HG02623 (cell line): ENCODE measurements at regions not wholly inside any gene's neighbourhood (a gene's known extent, or its start where the extent isn't known, plus 50 kb on each side); places are given as distances from the start of the nearest gene placed in this dataset.
"Not testable (repeated sequence)": the region's sequence is repeated elsewhere in the genome, so short reads cannot be mapped to it uniquely, and the experiment has no call there.

Experiments
- ATAC-seq: cut with Tn5 transposase; IDR thresholded peaks from one replicate; pipeline ENCODE4 v1.9.1; 2021; ENCODE audit warnings: moderate library complexity; ENCODE audit not compliant: unreplicated experiment

DNA sequence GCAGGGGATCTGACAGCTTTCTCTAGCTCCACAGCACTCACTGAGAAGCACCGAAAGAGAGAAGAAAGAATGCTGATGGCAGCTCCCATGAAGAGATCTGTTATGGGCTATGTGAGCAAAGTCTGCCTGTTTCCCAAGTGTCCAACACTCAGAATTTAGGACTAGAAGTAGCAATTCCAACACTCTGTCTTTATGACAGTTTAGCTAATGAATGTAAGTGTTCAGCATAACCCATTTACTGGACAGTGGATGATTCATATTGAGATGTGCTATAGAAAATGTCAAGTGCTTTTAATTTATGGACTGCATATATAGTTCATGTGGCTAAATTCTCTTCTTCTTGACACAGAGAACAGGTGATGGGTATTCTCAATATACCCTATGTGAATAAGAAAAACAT is 683.1 kb upstream of the ZNF608 start:
- no peak for ATAC-seq

DNA sequence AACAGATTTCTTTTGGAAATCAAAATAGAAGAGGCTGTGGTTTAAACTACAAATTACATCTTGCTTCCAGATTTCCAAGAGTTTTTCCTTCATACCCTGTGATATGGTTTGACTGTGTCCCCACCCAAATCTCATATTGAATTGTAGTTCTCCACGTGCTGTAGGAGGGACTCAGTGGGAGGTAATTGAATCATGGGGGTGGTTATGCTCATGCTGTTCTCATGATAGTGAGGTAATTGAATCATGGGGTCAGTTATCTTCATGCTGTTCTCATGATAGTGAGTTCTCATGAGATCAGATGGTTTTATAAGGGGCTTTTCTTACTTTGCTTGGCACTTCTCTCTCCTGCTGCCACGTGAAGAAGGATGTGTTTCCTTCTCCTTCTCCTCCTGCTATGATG is 687.0 kb upstream of the ZNF608 start:
- ATAC-seq: no peak

DNA sequence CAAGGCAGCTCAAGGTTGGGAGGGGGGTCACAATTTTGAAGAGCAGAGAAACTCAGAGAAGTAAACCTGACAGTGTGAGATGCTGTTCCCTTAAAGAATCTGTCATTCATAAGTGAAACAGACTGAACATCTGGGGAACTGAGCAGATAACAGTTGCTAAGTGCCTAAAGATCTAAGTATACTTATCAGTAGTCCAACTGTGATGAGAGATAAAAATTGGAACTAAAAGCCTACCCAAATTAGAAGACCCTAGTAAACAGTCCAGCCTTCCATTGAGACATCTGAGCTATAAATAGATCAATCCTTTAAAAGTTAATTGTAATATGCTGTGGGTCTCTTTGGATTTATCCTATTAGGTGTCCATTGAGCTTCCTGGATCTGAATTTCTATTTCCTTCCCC is 692.8 kb upstream of the ZNF608 start:
- no peak for ATAC-seq

DNA sequence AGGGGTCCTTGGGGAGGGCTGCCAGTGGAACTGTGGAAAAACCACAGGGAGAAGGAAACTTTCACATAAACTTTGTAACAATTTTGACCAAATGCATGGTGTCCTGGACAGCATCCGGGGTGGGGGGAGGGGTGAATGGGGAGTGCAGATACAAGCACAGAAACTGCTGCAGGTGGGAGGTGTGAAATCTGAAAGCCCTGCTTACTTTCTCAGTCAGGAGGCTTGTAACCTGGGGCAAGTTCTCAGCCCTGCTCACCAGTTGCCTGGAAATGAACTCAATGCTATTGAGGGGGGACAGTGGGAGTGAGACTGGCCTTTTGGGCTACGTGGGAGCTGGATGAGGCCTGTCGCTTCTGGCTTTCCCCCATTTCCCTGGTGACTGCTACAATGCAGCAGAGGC is 694.5 kb upstream of the ZNF608 start:
- ATAC-seq: no peak

DNA sequence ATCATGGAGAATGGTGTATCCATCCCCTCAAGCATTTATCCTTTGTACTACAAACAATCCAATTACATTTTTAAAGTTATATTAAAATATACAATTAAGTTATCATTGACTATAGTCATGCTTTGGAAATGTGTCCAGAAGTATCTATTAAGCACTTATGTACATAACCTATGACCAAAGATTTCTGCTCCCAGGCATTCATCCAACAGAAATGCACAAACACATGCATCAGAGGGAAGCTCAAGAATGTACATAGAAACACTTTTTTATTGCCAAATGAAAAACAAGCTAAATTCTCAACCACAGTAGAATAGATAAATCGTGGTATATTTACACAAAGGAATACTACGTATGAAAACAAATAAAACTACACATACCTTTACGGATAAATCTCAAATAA is 700.5 kb upstream of the ZNF608 start:
- ATAC-seq: no peak

DNA sequence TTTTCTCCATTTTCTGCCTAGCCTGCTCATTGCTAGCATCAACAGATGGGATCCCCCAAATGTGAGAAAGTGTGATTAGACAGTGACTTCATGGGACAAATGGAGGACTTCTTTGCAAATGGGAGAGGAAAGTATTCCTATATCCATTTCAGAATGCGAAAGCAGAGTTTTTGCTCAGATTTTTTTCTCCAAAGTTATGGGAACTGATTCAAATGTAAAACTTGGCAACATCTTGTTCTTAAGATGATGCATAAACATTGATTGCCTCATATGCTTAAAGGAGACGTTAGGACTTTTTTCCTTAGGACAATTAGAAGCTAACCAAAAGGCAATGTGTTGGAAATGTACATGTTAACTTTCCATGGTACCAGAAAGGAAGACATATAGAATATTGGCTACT is 704.3 kb upstream of the ZNF608 start:
- no peak for ATAC-seq

DNA sequence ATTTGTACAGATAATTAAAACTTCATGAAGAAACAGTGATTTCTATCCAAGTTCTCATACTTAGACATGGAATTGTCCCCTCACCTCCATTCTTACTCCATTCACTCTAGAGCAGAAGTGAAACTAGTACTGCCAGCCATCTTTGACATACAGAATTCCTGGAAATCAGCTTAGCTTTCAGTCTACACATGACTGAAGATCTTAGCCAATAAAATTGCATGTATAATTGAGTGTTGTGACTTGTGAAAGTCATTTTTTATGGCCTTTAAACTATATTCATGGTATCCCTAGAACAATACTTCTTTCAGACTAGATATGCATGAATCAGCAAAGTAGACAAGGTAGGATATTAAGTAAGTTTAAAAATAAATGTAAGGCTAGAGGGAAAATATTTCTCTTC is 705.2 kb upstream of the ZNF608 start:
- ATAC-seq: no peak

DNA sequence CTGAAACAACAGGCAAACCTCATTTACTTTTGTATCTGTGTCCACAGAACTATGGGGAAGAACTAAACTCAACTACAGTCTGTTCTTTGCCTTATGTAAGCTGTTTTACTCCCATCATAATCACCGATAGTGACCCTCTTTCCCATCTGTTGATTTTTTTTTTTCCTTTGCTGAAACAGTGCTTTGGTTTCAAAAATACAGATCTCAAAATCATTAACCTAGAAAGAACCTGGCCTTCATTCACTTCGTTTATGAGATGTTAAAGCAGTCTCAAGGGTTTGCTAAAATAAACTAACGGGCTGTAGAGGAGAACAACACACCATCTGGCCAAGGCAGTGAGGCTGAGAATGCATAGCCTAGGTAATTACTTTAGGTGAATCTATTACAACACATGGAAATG is 706.6 kb upstream of the ZNF608 start:
- ATAC-seq: no peak

DNA sequence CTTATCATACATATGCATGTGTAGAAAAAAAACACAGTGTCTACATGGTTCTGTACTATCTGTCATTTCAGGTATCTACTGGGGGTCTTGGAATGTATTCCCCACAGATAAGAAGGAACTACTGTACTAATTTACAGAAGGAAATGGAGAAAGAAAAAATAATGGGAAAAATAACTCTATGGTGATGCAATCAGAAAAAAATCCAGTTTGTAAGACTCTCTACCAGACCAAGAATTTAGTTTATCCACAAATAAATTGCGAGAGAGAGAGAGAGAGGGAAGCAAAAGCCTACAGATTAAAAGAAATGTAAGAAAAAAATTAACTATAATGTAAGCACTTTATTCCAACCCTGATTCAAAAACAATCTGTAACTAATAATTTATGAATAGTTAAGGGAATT is 708.6 kb upstream of the ZNF608 start:
- ATAC-seq: no peak

DNA sequence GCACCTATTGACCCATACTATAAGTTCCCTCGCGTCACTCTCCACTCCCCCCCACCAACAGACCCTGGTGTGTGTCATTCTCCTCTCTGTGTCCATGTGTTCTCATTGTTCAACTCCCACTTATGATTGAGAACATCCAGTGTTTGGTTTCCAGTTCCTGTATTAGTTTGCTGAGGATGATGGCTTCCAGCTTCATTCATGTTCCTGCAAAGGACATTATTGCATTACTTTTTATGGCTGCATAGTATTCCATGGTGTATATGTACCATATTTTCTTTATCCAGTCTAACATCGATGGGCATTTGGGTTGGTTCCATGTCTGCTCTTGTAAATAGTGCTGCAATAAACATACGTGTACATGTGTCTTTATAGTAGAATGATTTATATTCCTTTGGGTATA is 709.6 kb upstream of the ZNF608 start:
- not testable (repeated sequence) for ATAC-seq

DNA sequence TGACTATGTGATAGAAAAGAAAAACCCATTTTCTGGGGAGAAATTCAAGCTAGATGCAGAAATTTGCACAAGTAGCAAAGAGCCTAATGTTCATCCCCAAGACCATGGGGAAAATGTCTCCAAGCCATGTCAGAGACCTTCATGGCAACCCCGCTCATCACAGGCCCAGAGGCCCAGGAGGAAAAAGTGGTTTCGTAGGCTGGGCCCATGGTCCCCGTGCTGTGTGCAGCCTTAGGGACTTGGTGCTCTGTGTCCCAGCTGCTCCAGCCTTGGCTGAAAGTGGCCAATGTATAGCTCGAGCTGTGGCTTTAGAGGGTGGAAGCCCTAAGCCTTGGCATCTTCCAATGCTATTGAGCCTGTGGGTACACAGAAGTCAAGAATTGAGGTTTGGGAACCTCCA is 711.2 kb upstream of the ZNF608 start:
- no peak for ATAC-seq

DNA sequence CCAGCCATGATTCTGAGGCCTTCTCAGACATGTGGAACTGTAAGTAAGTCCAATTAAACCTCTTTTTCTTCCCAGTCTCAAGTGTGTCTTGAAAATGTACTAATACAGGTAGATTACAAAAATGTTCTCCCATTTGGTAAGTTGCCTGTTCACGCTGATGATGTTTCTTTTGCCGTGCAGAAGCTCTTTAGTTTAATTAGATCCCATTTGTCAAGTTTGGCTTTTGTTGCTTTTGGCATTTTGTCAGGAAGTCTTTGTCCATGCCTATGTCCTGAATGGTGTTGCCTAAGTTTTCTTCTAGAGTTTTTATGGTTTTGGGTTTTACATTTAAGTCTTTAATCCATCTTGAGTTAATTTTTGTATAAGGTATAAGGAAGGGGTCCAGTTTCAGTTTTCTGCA is 712.5 kb upstream of the ZNF608 start:
- ATAC-seq: not testable (repeated sequence)

DNA sequence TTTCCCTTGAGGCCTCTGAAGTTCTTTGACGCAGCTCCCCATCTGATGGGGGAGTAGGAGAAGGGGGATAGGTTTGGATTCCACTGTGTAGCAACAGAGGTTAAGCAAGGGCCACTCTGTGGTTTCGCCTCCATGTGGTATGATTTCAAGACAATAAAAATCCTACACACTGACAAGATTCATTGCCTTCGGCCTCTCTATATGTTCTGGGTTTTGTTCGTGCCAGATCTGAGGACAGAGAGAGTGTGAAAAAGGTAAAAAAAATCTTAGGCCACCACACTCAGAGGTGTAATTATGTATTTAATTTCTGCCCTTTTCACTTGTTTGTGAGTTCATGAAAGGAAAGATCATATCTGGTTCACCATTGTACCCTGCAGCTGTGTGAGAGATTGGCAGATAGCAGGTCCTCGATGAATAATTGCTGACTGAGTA is 715.2 kb upstream of the ZNF608 start:
- no peak for ATAC-seq

DNA sequence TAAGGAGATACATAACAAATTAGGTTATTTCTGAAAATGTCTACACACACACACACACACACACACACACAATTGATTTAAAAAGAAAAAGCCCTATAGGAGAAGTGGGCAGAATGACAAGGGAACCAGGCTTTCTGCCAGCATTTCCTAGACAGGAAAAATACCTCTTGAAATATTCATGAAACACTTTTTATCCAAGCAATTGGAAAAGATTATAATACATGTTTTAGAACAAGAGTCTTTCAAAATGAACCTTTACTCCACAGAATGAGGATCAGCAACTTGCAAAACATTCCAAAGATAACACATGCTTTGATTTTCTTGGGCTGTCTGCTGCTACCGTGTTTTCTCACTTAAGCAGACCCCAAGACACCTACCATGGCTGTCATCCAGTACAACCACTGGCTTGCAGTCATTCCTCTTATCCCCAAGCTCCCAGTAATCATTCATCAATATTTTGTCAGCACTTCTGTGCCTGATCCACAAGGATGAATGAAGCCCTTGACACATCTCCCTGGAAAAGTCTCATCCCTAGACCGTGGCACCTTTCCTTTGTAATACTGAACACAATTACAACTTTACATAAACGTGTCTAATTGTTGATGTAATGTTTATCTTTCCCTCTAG is 717.1 kb upstream of the ZNF608 start:
- ATAC-seq: no peak

DNA sequence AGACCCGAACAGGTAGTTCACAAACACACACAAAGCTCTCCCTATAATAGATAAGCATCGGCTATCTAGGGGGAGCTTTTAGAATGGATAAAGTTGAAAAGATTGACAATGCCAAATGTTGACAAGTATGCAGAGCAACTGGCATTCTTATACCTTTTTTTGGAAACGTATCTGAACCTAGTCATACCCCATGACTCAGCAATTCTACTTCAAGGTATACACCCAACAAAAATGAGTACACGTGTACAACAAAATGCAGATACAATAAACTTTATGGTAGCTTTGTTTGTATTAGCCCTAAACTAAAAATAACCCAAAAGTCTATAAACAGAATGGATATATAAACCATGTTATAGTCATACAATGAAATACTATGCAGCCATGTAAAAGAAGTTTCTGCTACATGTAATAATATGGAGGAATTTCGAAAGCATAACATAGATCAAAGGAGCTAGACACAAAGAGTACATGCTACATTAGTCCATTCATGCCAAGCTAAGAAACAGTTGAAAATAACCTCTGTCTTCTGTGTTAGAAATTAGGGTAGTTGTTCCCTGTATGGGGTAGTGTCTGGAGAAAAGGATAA is 718.5 kb upstream of the ZNF608 start:
- ATAC-seq: no peak

DNA sequence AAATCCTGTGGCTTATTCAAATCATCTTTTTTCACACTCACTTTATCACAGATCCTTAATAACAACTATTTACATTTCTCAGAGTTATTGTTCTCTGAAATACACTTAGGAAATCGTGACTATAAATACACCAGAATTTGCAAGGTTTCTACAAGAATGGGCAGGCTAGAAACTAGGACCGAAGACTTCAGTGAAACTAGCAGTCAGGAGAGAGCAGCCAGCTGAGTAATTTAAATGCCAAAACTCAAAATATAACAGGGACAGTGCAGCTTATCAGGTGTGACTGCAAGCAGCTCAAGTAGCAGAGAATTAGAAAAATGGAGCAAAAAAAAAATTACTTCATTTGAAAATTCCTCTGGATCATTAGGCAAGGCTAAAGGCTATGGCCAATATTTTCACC is 719.3 kb upstream of the ZNF608 start:
- ATAC-seq: no peak

DNA sequence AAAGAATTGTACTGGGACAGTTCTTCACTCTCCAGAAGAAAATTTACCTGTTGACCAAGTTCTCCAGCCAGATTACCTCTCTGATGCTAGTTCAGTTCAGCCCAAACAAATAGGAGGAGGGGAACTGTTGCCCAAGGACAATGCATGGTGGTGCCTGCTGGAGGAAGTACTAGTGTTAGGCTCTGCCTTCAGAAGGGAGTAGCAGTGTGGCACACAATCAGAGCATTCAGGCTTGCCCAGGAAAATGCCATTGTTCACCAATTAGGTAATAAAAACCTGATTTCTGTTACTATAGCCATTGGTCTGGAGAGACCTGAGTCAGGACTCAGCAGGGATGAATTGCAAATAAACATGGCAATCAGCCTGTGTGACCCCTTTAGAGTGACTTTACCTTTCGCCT is 720.8 kb upstream of the ZNF608 start:
- ATAC-seq: no peak

DNA sequence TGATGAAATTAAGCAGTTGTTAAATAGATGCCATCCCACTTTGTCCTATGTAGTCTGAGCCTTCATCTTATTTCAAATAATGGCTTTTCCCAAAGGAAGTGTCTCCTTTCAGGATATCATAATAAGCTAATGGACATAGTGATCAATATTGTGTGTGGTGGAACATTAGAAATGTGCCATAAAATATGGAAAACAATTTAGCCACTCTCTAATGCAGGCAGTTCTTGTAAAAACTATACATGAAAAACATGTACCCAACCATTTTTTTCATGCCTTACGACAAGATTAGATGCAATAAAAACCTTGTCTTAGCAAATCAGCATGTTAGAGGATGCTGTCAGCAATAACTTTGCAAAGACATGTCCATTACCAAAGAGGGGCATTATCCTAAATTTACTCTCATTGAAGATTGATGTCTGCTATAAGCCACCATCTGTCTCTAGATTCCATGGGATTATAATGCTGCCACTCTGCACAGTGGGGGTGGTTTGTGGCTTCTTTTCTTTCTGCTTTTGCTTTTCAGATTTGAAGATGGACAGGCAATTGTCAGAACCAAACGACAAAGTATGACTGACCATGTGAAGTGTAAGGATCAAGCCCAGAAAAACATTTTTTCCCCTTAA is 724.0 kb upstream of the ZNF608 start:
- ATAC-seq: no peak

DNA sequence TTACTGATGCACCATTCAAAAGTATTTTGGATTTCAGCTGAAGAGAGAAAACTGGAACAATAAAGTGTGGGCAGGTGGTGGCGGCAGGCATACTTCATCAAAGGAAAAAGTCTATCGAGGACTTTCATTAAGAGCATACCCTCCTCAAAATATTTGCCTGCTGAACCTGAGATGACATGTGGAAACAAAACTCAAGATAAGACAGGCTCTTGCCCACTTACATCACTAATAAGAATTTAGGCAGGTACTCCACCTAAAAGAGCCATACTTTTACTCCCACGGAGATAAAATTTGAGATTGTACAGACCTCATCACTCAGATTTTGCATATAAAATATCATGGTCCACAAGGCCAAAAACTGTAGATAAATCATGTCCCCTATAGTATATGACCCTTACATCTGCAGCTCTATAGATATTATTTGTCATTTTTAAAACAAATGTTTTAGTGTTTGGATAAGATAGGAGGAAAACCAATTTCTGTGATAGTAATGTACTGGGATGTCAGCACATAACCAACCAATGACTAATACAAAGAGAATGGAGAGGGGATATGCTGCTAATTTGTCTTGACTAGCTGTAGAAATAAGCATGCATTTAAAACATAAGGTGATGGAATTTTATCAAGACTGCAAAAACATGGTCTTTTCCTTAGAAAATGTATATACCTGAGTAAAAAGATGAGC is 730.6 kb upstream of the ZNF608 start:
- ATAC-seq: no peak

DNA sequence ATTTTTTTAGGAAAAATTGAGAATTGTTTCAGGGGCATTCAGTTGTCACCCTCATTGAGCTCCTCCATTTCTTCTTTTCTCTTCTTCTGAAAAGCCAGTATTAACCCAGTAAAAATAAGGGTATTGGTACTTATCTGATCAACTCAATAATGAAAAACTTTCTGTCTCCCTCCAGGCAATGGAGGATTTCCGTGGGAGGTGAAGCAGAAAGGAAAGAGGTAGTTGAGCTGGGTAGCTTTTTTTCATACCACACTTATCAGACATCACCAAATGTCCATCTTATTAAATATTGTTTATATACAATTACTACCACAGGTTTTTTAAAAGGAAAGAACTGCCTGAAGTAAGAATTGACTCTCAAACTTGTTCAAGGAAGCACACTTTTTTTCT is 731.1 kb upstream of the ZNF608 start:
- no peak for ATAC-seq

DNA sequence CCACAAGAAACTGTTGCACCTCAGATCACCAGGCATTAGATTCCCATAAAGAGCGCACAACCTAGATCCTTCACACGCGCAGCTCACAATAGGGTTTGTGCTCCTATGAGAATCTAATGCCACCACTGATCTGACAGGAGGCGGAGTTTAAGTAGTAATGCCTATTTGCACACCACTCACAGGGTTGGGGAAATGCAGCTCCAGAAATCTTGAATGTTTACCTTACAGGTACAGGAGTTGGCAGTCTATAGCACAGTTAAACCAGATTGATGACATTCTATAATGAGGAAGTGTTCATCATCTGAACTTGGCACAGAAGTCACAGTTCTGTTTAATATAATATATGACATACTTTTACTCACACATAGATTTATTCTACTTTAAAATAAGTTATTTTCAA is 732.2 kb upstream of the ZNF608 start:
- no peak for ATAC-seq

DNA sequence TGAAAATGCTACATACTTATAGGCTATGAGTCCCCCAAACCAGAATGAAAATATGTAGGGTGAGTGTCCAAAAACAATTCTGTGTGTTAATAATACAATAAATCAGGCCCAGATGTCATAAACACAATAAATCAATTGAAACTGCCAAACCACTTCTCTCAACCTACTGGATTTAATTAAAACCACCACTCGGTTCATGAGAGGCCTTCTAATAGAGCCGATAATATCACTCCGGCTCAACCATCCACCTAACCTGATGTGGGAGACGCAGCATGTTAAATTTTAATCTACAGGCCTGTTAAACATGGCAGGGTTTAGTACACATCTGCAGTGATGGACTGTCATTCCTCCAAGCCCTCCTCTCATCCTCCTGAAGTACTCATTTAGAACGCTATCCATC is 734.5 kb upstream of the ZNF608 start:
- ATAC-seq: no peak
